22Rv1 (cell line): ENCODE measurements at regions not wholly inside any gene's neighbourhood (a gene's known extent, or its start where the extent isn't known, plus 50 kb on each side); places are given as distances from the start of the nearest gene placed in this dataset.

Experiments
- ZFX ChIP-seq: fragments of 450-650 bp; IDR thresholded peaks from 2 replicates; pipeline ENCODE4 v1.6.1; 2017; ENCODE audit warnings: antibody characterized with exemption, borderline replicate concordance
- TF ChIP-seq, protein P1 (sequence below): fragments of 450-650 bp; IDR thresholded peaks from 2 replicates; pipeline ENCODE4 v1.5.1; 2017; ENCODE audit warnings: mild to moderate bottlenecking

- TF ChIP-seq, protein P1, sequence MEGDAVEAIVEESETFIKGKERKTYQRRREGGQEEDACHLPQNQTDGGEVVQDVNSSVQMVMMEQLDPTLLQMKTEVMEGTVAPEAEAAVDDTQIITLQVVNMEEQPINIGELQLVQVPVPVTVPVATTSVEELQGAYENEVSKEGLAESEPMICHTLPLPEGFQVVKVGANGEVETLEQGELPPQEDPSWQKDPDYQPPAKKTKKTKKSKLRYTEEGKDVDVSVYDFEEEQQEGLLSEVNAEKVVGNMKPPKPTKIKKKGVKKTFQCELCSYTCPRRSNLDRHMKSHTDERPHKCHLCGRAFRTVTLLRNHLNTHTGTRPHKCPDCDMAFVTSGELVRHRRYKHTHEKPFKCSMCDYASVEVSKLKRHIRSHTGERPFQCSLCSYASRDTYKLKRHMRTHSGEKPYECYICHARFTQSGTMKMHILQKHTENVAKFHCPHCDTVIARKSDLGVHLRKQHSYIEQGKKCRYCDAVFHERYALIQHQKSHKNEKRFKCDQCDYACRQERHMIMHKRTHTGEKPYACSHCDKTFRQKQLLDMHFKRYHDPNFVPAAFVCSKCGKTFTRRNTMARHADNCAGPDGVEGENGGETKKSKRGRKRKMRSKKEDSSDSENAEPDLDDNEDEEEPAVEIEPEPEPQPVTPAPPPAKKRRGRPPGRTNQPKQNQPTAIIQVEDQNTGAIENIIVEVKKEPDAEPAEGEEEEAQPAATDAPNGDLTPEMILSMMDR, result no peak
- no peak for TF ChIP-seq ZFX
Measured at GRCh38 chr10:111646021-111646420, 537.5 kb downstream of the GPAM start.
